ENCODE measurements at regions not wholly inside any gene's neighbourhood (a gene's known extent, or its start where the extent isn't known, plus 50 kb on each side); places are given as distances from the start of the nearest gene placed in this dataset.

DNA sequence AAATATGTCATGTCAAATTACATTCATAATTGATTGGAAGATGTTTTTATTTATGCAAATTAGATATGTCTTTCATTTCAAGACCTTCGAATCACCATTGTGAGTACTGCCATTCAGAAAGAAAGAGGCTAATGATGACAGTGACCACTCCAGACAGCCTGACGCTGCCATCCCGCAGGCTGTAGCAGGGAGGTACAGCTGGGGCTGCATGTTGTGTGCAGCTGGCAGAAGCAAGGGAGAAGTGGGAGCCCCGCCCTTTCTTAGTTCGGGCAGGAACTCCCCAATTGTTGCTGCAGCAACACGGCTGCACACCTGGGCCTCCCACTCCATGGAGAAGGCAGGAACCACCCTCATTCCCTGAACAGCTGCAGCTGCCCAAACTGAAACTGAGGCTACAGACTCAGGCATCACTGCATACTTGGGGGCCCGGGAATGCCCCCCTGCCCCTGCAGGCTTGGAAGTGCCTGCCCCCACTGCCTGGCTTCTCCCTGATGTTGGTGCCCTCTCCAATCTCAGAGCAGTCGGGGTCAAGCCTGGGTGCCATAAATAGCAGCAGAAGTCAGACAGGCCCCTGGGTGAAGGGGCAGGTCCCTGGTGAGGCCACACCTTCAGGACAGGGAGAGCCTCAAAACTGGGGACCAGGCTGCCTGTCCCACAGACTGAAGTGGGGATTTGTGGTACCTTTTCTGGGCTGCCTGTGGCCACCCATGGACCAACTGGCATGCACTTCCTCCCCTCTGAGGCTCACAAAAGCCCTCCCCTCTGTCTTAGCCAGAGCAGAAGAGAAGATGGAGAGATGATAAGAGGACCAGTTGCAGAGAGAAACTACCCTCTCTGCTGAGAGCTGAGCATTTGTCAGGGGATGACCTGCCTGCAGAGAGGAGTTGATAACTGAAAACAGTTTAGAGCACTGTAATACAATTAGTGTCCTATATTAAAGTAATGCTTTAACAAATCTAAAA lies 964.6 kb downstream of the SI start:
- no peak overlapping the region for H3K4me3 ChIP-seq (ENCODE audit: control insufficient read depth, low read depth, low read length)
- no peak for DNase-seq (ENCODE audit: low read depth)
- TF ChIP-seq, protein P1, sequence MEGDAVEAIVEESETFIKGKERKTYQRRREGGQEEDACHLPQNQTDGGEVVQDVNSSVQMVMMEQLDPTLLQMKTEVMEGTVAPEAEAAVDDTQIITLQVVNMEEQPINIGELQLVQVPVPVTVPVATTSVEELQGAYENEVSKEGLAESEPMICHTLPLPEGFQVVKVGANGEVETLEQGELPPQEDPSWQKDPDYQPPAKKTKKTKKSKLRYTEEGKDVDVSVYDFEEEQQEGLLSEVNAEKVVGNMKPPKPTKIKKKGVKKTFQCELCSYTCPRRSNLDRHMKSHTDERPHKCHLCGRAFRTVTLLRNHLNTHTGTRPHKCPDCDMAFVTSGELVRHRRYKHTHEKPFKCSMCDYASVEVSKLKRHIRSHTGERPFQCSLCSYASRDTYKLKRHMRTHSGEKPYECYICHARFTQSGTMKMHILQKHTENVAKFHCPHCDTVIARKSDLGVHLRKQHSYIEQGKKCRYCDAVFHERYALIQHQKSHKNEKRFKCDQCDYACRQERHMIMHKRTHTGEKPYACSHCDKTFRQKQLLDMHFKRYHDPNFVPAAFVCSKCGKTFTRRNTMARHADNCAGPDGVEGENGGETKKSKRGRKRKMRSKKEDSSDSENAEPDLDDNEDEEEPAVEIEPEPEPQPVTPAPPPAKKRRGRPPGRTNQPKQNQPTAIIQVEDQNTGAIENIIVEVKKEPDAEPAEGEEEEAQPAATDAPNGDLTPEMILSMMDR (conservative IDR thresholded peaks at IDR 0.05; ENCODE audit: control insufficient read depth, insufficient read depth, low read depth, low read length): no peak

DNA sequence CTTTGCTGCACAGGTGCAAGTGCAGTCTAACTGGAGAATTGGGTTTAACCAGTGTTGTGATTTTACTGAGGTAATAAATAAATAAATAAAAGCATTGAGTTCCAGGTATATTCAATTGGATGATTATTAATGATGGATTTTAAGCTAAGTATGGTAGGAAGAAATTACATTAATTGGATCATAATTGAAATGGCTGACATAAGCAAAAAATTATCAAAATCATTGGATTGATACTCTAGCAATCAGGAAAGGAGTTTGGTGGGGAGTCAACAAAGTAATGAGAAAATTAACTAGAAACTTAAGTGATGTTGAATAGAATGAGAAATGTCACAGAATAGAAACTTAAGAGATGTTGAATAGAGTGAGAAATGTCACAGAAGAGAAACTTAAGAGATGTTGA lies 981.9 kb downstream of the SI start:
- no peak overlapping the region for H3K4me3 ChIP-seq (ENCODE audit: control insufficient read depth, low read depth, low read length)
- TF ChIP-seq, protein P1 (conservative IDR thresholded peaks at IDR 0.05; ENCODE audit: control insufficient read depth, insufficient read depth, low read depth, low read length): no peak
- no peak for DNase-seq (ENCODE audit: low read depth)

DNA sequence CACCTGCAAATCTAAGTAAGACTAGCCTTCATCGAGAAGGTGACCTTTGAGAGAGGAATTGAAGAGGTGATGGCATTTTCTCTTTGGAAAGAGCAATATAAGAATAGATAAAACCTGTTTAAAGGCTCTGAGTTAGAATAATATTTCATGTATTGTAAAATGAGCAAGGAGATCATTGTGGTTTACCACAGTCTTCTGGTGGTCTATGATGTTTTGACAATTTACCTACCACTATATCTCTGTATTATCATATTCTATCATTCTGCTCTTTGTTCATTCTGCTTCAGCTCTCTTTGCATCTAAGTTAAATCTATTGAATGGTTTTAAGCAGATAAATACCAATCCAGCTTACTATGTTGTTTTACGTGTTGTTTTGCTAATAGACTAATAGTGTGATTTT lies 982.3 kb downstream of the SI start:
- H3K4me3 ChIP-seq (ENCODE audit: control insufficient read depth, low read depth, low read length): no peak overlapping the region
- TF ChIP-seq, protein P1 (conservative IDR thresholded peaks at IDR 0.05; ENCODE audit: control insufficient read depth, insufficient read depth, low read depth, low read length): no peak
- no peak for DNase-seq (ENCODE audit: low read depth)

DNA sequence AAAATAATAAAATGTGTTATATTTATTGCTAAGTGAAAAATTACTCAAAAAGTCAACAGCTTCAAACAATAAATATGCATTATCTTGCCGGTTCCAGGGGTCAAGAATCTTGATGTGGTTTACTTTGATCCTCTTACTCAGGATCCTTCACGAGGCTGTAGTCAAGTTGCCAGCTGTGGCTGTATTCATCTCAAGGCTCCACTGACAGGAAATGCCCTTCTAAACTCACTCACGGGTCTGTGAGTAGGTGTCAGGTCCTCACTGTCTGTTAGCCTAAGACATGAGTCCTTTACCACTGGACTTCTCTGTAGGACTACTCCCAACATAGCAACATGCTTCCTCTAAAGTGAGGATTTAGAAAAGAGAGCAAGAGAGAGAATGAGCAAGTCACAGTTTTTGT lies 983.0 kb downstream of the SI start:
- H3K4me3 ChIP-seq (ENCODE audit: control insufficient read depth, low read depth, low read length): no peak overlapping the region
- TF ChIP-seq, protein P1 (conservative IDR thresholded peaks at IDR 0.05; ENCODE audit: control insufficient read depth, insufficient read depth, low read depth, low read length): no peak
- no peak for DNase-seq (ENCODE audit: low read depth)

DNA sequence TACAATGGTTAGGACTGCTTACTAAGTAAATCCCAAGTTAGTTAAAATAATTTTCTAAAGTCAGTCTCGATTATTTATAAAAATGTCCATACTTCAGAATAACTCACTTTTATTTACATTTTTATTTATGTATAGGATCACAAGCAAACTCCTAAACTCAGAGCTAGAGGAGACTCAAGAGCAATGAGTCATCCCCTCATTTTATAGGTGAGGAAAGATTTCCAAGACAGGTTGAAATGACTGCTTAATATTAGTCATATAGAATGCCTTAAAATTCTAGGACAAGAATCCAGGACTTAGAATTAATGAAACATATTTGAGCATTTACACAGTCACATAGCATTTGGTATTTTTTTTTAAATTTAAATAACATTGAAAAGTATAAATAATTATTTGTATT lies 983.8 kb downstream of the SI start:
- no peak for DNase-seq (ENCODE audit: low read depth)
- TF ChIP-seq, protein P1 (conservative IDR thresholded peaks at IDR 0.05; ENCODE audit: control insufficient read depth, insufficient read depth, low read depth, low read length): no peak
- no peak overlapping the region for H3K4me3 ChIP-seq (ENCODE audit: control insufficient read depth, low read depth, low read length)

DNA sequence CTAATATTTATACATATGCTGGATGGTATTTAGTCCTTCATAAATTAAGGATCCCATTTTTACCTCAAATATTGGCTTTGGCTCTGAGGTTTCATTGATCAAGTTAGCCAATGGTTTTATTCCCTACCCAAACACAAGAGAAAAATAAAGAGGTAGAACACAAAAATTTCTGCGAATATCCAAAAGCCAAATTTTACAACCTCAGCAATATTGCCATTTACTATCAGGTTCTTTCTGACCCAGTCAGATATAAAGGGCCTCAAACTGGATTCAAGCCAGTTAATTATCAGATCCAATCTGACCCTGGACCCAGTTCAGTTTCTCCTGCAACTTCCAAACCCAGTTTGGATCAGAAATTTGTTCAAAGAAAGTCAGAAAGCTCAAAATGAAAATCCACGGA lies 998.1 kb downstream of the SI start:
- TF ChIP-seq, protein P1 (conservative IDR thresholded peaks at IDR 0.05; ENCODE audit: control insufficient read depth, insufficient read depth, low read depth, low read length): no peak

More for the DNA sequence above, 998.1 kb downstream of the SI start:
- DNase-seq (ENCODE audit: low read depth): no peak
- no peak overlapping the region for H3K4me3 ChIP-seq (ENCODE audit: control insufficient read depth, low read depth, low read length)
